ENCODE measurements at regions not wholly inside any gene's neighbourhood (a gene's known extent, or its start where the extent isn't known, plus 50 kb on each side); places are given as distances from the start of the nearest gene placed in this dataset.

DNA sequence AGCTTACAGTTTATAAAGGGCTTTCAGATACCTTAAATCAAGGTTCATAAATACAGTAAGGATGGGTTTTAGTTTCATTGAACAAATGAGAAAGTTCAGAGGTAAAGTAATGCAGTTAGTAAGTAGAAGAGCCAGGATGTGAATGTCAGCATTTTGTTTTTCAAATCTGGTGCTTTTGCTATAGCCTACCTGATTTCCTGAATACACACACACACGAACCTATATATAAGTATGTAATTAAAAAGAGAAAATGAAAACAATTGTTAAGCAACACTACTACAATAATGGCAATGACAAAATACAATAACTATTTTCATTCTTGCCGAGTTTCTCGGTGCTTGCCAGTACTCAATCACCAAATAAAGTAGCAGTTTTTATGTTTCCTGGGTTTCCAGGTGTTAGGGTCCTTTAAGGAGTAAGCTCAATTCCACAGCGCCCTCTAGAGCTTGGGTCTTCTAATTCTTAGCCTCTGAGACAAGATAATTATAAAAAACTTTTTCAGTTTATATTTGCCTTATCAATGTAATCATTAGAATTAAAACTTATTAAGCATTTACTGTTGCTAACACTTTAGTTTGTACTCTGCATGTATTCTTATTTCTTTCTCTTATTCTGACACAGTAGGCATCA, 512.9 kb upstream of the ACVR2A start:
- Histone ChIP-seq H3K4me1 (ENCODE audit: control insufficient read depth in 3 of 3, insufficient read depth in 3 of 3, low read length in 3 of 3) (no peaks in the 10 kb centered on the region), H3K9me3 (ENCODE audit: control insufficient read depth in 3 of 3, low read length in 3 of 3) (no peaks in the 10 kb centered on the region), H3K4me3 (ENCODE audit: low read length in 3 of 3) (no peak overlapping the region), H3K9ac (ENCODE audit: low read depth in 1 of 3, low read length in 3 of 3) (no peak overlapping the region), H3K27ac (ENCODE audit: low read depth, low read length) (no peak overlapping the region), H3K36me3 (ENCODE audit: control insufficient read depth in 3 of 3, insufficient read depth in 3 of 3, low read length in 3 of 3) (no peaks in the 10 kb centered on the region), H3K27me3 (ENCODE audit: control insufficient read depth in 3 of 3, insufficient read depth in 3 of 3, low read length in 3 of 3) (no peaks in the 10 kb centered on the region)

GRCh38 chr2:147330925-147331324, 513.9 kb upstream of the ACVR2A start:
- H3K9ac ChIP-seq (ENCODE audit: low read depth in 1 of 3, low read length in 3 of 3), result no peak overlapping the region
- H3K4me3 ChIP-seq (ENCODE audit: low read length in 3 of 3), result no peak overlapping the region
- no peaks in the 10 kb centered on the region for H3K9me3 ChIP-seq (ENCODE audit: control insufficient read depth in 3 of 3, low read length in 3 of 3)
- no peaks in the 10 kb centered on the region for H3K36me3 ChIP-seq (ENCODE audit: control insufficient read depth in 3 of 3, insufficient read depth in 3 of 3, low read length in 3 of 3)
- no peak overlapping the region for H3K27ac ChIP-seq (ENCODE audit: low read depth, low read length)
- H3K27me3 ChIP-seq (ENCODE audit: control insufficient read depth in 3 of 3, insufficient read depth in 3 of 3, low read length in 3 of 3), result no peaks in the 10 kb centered on the region
- no peaks in the 10 kb centered on the region for H3K4me1 ChIP-seq (ENCODE audit: control insufficient read depth in 3 of 3, insufficient read depth in 3 of 3, low read length in 3 of 3)

DNA sequence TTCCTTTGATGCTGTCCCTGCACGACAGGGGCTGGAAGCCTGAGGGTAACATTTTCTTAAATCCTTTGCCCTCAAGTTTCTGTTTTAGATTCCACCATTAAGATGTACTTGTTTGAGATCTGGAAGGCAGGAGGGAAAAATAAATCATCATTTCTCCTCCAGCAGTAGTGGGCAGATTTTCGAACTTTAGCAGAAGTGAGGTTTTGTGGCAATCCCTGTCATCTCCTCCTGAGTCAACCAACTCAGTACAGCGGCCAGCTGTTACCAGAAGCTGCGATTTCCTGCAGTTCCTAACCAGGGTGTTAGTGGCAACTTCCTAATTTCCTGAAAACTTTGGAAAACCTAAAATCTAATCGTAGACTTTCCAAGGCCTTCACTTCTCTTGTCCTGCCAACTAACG, 517.2 kb upstream of the ACVR2A start:
- Histone ChIP-seq H3K36me3 (ENCODE audit: control insufficient read depth in 3 of 3, insufficient read depth in 3 of 3, low read length in 3 of 3) (no peaks in the 10 kb centered on the region), H3K27me3 (ENCODE audit: control insufficient read depth in 3 of 3, insufficient read depth in 3 of 3, low read length in 3 of 3) (no peaks in the 10 kb centered on the region), H3K9me3 (ENCODE audit: control insufficient read depth in 3 of 3, low read length in 3 of 3) (no peaks in the 10 kb centered on the region), H3K4me3 (ENCODE audit: low read length in 3 of 3) (no peak overlapping the region), H3K27ac (ENCODE audit: low read depth, low read length) (no peak overlapping the region), H3K9ac (ENCODE audit: low read depth in 1 of 3, low read length in 3 of 3) (no peak overlapping the region), H3K4me1 (ENCODE audit: control insufficient read depth in 3 of 3, insufficient read depth in 3 of 3, low read length in 3 of 3) (no peaks in the 10 kb centered on the region)

- no peaks in the 10 kb centered on the region for H3K9me3 ChIP-seq (ENCODE audit: control insufficient read depth in 3 of 3, low read length in 3 of 3)
- no peak overlapping the region for H3K27ac ChIP-seq (ENCODE audit: low read depth, low read length)
- no peaks in the 10 kb centered on the region for H3K27me3 ChIP-seq (ENCODE audit: control insufficient read depth in 3 of 3, insufficient read depth in 3 of 3, low read length in 3 of 3)
- H3K9ac ChIP-seq (ENCODE audit: low read depth in 1 of 3, low read length in 3 of 3), result no peak overlapping the region
- H3K4me3 ChIP-seq (ENCODE audit: low read length in 3 of 3), result no peak overlapping the region
- no peaks in the 10 kb centered on the region for H3K4me1 ChIP-seq (ENCODE audit: control insufficient read depth in 3 of 3, insufficient read depth in 3 of 3, low read length in 3 of 3)
- no peaks in the 10 kb centered on the region for H3K36me3 ChIP-seq (ENCODE audit: control insufficient read depth in 3 of 3, insufficient read depth in 3 of 3, low read length in 3 of 3)
These were observed 518.8 kb upstream of the ACVR2A start for GRCh38 chr2:147325990-147326389.

DNA sequence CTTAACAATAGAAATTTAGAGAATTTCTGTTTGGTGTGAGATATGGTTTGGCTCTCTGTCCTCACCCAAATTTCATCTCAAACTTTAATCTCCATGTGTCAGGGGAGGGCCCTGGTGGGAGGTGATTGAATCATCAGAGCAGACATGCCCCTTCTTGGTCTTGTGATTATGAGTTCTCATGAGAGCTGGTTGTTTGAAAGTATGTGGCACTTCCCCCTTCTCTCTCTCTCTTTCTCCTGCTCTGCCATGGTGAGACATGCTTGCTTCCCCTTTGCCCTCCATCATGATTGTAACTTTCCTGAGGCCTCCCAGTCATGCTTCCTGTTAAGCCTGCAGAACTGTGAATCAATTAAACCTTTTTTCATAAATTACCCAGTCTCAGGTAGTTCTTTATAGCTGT, 524.7 kb upstream of the ACVR2A start:
- no peaks in the 10 kb centered on the region for H3K27me3 ChIP-seq (ENCODE audit: control insufficient read depth in 3 of 3, insufficient read depth in 3 of 3, low read length in 3 of 3)
- no peak overlapping the region for H3K9ac ChIP-seq (ENCODE audit: low read depth in 1 of 3, low read length in 3 of 3)
- no peaks in the 10 kb centered on the region for H3K9me3 ChIP-seq (ENCODE audit: control insufficient read depth in 3 of 3, low read length in 3 of 3)
- H3K4me1 ChIP-seq (ENCODE audit: control insufficient read depth in 3 of 3, insufficient read depth in 3 of 3, low read length in 3 of 3), result no peaks in the 10 kb centered on the region
- no peak overlapping the region for H3K27ac ChIP-seq (ENCODE audit: low read depth, low read length)
- H3K4me3 ChIP-seq (ENCODE audit: low read length in 3 of 3), result no peak overlapping the region
- H3K36me3 ChIP-seq (ENCODE audit: control insufficient read depth in 3 of 3, insufficient read depth in 3 of 3, low read length in 3 of 3), result no peaks in the 10 kb centered on the region

DNA sequence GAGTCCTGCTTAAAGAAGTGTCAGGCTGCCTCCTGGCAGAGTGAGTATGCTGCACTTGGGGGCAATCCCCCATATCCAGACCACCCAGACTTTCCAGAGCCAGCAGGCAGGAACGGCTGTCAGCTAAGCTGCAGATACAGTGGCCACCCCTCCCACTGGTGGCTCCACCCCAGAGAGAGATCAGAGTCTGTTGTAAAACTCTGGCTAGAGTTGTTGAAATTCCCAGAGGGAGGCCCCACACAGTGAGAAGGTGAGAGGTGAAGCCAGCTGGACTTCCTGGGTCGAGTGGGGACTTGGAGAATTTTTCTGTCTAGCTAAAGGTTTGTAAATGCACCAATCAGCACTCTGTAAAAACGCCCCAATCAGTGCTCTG, 533.8 kb upstream of the ACVR2A start:
- Histone ChIP-seq H3K4me3 (ENCODE audit: low read length in 3 of 3) (no peak overlapping the region), H3K9me3 (ENCODE audit: control insufficient read depth in 3 of 3, low read length in 3 of 3) (peaks cover 0 to 3% (median 0%) of the 10 kb centered on the region in 3 donors), H3K27ac (ENCODE audit: low read depth, low read length) (no peak overlapping the region), H3K4me1 (ENCODE audit: control insufficient read depth in 3 of 3, insufficient read depth in 3 of 3, low read length in 3 of 3) (no peaks in the 10 kb centered on the region), H3K36me3 (ENCODE audit: control insufficient read depth in 3 of 3, insufficient read depth in 3 of 3, low read length in 3 of 3) (no peaks in the 10 kb centered on the region), H3K9ac (ENCODE audit: low read depth in 1 of 3, low read length in 3 of 3) (no peak overlapping the region), H3K27me3 (ENCODE audit: control insufficient read depth in 3 of 3, insufficient read depth in 3 of 3, low read length in 3 of 3) (no peaks in the 10 kb centered on the region)

GRCh38 chr2:147310335-147311057, 534.3 kb upstream of the ACVR2A start:
- Histone ChIP-seq H3K9ac (ENCODE audit: low read depth in 1 of 3, low read length in 3 of 3) (no peak overlapping the region), H3K4me1 (ENCODE audit: control insufficient read depth in 3 of 3, insufficient read depth in 3 of 3, low read length in 3 of 3) (no peaks in the 10 kb centered on the region), H3K4me3 (ENCODE audit: low read length in 3 of 3) (no peak overlapping the region), H3K36me3 (ENCODE audit: control insufficient read depth in 3 of 3, insufficient read depth in 3 of 3, low read length in 3 of 3) (no peaks in the 10 kb centered on the region), H3K27ac (ENCODE audit: low read depth, low read length) (no peak overlapping the region), H3K9me3 (ENCODE audit: control insufficient read depth in 3 of 3, low read length in 3 of 3) (peaks cover 0 to 3% (median 0%) of the 10 kb centered on the region in 3 donors), H3K27me3 (ENCODE audit: control insufficient read depth in 3 of 3, insufficient read depth in 3 of 3, low read length in 3 of 3) (no peaks in the 10 kb centered on the region)

DNA sequence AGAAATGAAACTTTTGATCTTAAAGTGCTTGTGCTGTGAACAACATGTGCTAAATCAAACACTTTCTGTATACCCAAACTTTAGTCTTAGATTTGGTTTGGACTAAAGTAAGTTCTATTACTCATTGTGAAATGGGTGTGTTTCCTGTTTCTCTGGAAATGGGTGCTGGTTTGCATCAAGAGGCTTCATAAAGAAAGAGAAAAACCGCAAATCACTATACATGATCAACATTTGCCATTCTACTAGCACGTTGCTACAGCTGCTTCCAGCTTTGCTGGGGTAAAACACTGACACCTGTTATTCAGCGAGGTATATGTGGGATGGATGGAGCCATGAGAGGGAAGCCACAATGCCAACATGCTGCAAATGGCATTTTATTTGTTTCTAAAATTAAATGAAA, 547.0 kb upstream of the ACVR2A start:
- H3K4me1 ChIP-seq (ENCODE audit: control insufficient read depth in 3 of 3, insufficient read depth in 3 of 3, low read length in 3 of 3), result no peaks in the 10 kb centered on the region
- H3K36me3 ChIP-seq (ENCODE audit: control insufficient read depth in 3 of 3, insufficient read depth in 3 of 3, low read length in 3 of 3), result no peaks in the 10 kb centered on the region
- H3K9me3 ChIP-seq (ENCODE audit: control insufficient read depth in 3 of 3, low read length in 3 of 3), result no peaks in the 10 kb centered on the region
- no peaks in the 10 kb centered on the region for H3K27me3 ChIP-seq (ENCODE audit: control insufficient read depth in 3 of 3, insufficient read depth in 3 of 3, low read length in 3 of 3)
- no peak overlapping the region for H3K9ac ChIP-seq (ENCODE audit: low read depth in 1 of 3, low read length in 3 of 3)
- H3K27ac ChIP-seq (ENCODE audit: low read depth, low read length), result no peak overlapping the region
- H3K4me3 ChIP-seq (ENCODE audit: low read length in 3 of 3), result no peak overlapping the region

DNA sequence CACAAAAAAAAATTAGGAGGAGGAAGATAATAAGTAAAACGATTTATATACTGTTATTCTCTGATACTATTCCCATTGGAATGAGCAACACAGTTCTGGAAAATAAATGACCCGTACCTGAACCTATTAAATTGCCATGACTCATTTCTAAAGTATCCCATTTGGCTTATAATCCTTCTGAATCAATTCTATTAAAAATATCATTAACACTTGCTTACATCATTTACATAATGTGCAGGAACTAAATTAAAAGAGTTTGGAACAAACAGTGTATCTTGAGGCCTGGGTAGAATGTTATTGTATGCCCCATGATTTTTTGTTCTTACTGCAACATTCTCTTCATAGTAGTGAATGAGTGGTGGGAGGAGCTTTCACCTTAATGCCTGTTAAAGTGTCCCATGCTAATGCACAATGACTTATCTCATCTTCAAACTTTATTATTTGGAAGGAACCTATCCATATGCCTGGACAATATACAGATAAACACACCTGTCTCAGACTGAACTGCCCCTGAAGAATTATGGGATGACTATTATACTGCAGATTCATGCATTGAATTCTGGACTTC, 549.9 kb upstream of the ACVR2A start:
- Histone ChIP-seq H3K4me1 (ENCODE audit: control insufficient read depth in 3 of 3, insufficient read depth in 3 of 3, low read length in 3 of 3) (no peaks in the 10 kb centered on the region), H3K27ac (ENCODE audit: low read depth, low read length) (no peak overlapping the region), H3K27me3 (ENCODE audit: control insufficient read depth in 3 of 3, insufficient read depth in 3 of 3, low read length in 3 of 3) (no peaks in the 10 kb centered on the region), H3K4me3 (ENCODE audit: low read length in 3 of 3) (no peak overlapping the region), H3K9me3 (ENCODE audit: control insufficient read depth in 3 of 3, low read length in 3 of 3) (no peaks in the 10 kb centered on the region), H3K9ac (ENCODE audit: low read depth in 1 of 3, low read length in 3 of 3) (no peak overlapping the region), H3K36me3 (ENCODE audit: control insufficient read depth in 3 of 3, insufficient read depth in 3 of 3, low read length in 3 of 3) (no peaks in the 10 kb centered on the region)

GRCh38 chr2:147293991-147294824, 550.6 kb upstream of the ACVR2A start:
- Histone ChIP-seq H3K4me3 (ENCODE audit: low read length in 3 of 3) (no peak overlapping the region), H3K4me1 (ENCODE audit: control insufficient read depth in 3 of 3, insufficient read depth in 3 of 3, low read length in 3 of 3) (no peaks in the 10 kb centered on the region), H3K36me3 (ENCODE audit: control insufficient read depth in 3 of 3, insufficient read depth in 3 of 3, low read length in 3 of 3) (no peaks in the 10 kb centered on the region), H3K9ac (ENCODE audit: low read depth in 1 of 3, low read length in 3 of 3) (no peak overlapping the region), H3K9me3 (ENCODE audit: control insufficient read depth in 3 of 3, low read length in 3 of 3) (no peaks in the 10 kb centered on the region), H3K27ac (ENCODE audit: low read depth, low read length) (no peak overlapping the region), H3K27me3 (ENCODE audit: control insufficient read depth in 3 of 3, insufficient read depth in 3 of 3, low read length in 3 of 3) (no peaks in the 10 kb centered on the region)

Measured in skeletal muscle tissue (tissue), 3 donors.